PC-3 (cell line): ENCODE measurements at regions not wholly inside any gene's neighbourhood (a gene's known extent, or its start where the extent isn't known, plus 50 kb on each side); places are given as distances from the start of the nearest gene placed in this dataset.

Source experiments
- ATAC-seq: fragments of 200-7000 bp; cut with Tn5 transposase; 2 replicates; pipeline ENCODE4 v1.9.1; 2020; ENCODE audit warnings: mild to moderate bottlenecking, moderate library complexity
- BruUV-seq: library from RNA; stranded (reverse); fragments of 400-500 nt; replicated peaks from 2 replicates; lab custom pipeline; 2021; lab: Mats Ljungman, UMichigan
- CTCF ChIA-PET: fragments of 300-600 bp; sonication (Branson Sonifier 250); formaldehyde crosslinking; loops from one replicate; lab custom pipeline; 2022; ENCODE audit warnings: antibody characterized with exemption; lab: Charles Lee
- POLR2A ChIA-PET: fragments of 300-600 bp; sonication (Branson Sonifier 250); formaldehyde crosslinking; loops from one replicate; lab custom pipeline; 2022; ENCODE audit warnings: antibody characterized with exemption; ENCODE audit not compliant: unreplicated experiment; lab: Charles Lee
- DNase-seq: peaks from one replicate; pipeline ENCODE4 v3.0.0-alpha.2; 2015
- H2AFZ ChIP-seq: fragments of 300-600 bp; sonication (generic); 2 replicates; pipeline ENCODE4 v1.6.0; 2016; ENCODE audit warnings: antibody characterized with exemption, low read length
- H3F3A ChIP-seq: fragments of 300-600 bp; sonication (generic); one replicate; pipeline ENCODE4 v1.6.0; 2017; ENCODE audit warnings: antibody characterized with exemption, low read length, control low read depth, mild to moderate bottlenecking; ENCODE audit not compliant: unreplicated experiment
- H3K27ac ChIP-seq: fragments of 300-600 bp; sonication (generic); 2 replicates; pipeline ENCODE4 v1.5.1; 2016; ENCODE audit warnings: mild to moderate bottlenecking, low read length
- H3K27me3 ChIP-seq: fragments of 300-600 bp; sonication (generic); 2 replicates; pipeline ENCODE4 v1.6.1; 2016; ENCODE audit warnings: low read length, mixed read lengths
- H3K36me3 ChIP-seq: fragments of 300-600 bp; sonication (generic); 2 replicates; pipeline ENCODE4 v1.6.1; 2016; ENCODE audit warnings: low read depth, mixed run types, low read length, mixed read lengths
- H3K4me1 ChIP-seq: fragments of 300-600 bp; sonication (generic); 2 replicates; pipeline ENCODE4 v1.5.1; 2016; ENCODE audit warnings: low read length; ENCODE audit not compliant: insufficient read depth
- H3K4me2 ChIP-seq: fragments of 300-600 bp; sonication (generic); 2 replicates; pipeline ENCODE4 v1.6.0; 2016; ENCODE audit warnings: low read length
- H3K4me3 ChIP-seq: fragments of 300-600 bp; sonication (generic); 2 replicates; pipeline ENCODE4 v1.5.1; 2016; ENCODE audit warnings: mild to moderate bottlenecking, low read length, mixed read lengths
- H3K79me2 ChIP-seq: fragments of 300-600 bp; sonication (generic); 2 replicates; pipeline ENCODE4 v1.6.1; 2017; ENCODE audit warnings: low read length, mixed read lengths
- H3K9ac ChIP-seq: fragments of 300-600 bp; sonication (generic); 2 replicates; pipeline ENCODE4 v1.6.0; 2016; ENCODE audit warnings: mild to moderate bottlenecking, low read length
- H3K9me2 ChIP-seq: fragments of 300-600 bp; sonication (generic); replicated peaks from 2 replicates; pipeline ENCODE4 v1.6.1; 2016; ENCODE audit warnings: mixed run types, low read length, mixed read lengths
- H3K9me3 ChIP-seq: fragments of 300-600 bp; sonication (generic); 2 replicates; pipeline ENCODE4 v1.6.1; 2016; ENCODE audit warnings: low read length, mixed read lengths
- H4K20me1 ChIP-seq: fragments of 300-600 bp; sonication (generic); 2 replicates; pipeline ENCODE4 v1.6.1; 2016; ENCODE audit warnings: low read length, mixed read lengths
- EZH2 ChIP-seq: fragments of 300-600 bp; sonication (generic); IDR thresholded peaks from one replicate; pipeline ENCODE4 v1.6.1; 2017; ENCODE audit warnings: antibody characterized with exemption, mild to moderate bottlenecking, low read length; ENCODE audit not compliant: unreplicated experiment
- EZH2phosphoT487 ChIP-seq: fragments of 300-600 bp; sonication (generic); IDR thresholded peaks from 2 replicates; pipeline ENCODE4 v1.6.1; 2018; ENCODE audit warnings: mild to moderate bottlenecking, antibody characterized with exemption, low read length, borderline replicate concordance
- intact Hi-C: fragments of 100-400 bp; cut with micrococcal nuclease; formaldehyde crosslinking; loops from 2 replicates; pipeline ENCODE4 v1.9.0; 2023
- TF ChIP-seq, protein P1 (sequence below): fragments of 300-600 bp; sonication (generic); conservative IDR thresholded peaks from 2 replicates; pipeline ENCODE4 v1.5.1; 2017; ENCODE audit warnings: antibody characterized with exemption, low read depth, mild to moderate bottlenecking, low read length

DNA sequence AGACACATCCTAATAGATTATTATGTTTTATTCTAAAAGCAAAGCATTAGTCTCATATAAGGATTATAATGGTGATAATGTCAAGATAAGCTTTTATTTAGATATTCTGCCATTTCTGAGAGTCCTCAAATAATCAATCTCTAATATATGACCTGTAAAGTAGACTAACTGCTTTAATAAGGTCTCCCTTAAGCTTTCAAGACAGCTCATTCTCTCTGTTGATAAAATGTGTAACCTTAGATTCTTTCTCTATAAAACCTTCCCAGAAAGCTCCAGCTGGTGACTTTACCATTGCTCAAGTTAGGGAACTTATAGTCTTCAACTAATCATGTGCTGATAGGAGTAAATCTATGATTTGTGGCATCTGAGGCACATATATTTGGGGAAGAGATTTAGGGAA is 457.8 kb downstream of the MEI4 start:
- BruUV-seq: no TSS peak

DNA sequence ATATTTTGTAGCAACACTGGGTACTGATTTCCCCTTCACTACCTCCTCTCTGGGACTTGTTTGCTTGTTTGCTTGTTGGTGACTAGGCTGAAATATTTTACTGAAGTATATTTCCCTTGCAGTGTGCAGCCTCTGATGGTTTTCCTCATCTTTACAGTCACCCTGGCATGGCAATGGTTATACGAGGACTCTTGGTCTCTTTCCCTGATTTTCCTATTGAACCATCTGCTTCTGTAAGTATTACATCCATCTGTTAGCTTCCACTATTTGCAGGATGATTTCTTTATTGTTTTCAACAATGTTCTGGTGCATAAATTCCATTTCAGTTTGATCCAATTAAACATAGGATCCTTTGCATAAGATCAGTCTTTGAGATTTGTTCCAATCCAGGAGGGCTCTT is 465.1 kb downstream of the MEI4 start:
- Histone ChIP-seq H3K36me3 (no peaks in the 10 kb centered on the region), H2AFZ (no peak overlapping the region), H3K79me2 (no peaks in the 10 kb centered on the region), H3F3A (no peaks in the 10 kb centered on the region), H3K9me3 (0 out of 2 replicates have a peak, but pooled peaks cover 4% of the 10 kb centered on the region), H3K27me3 (no peaks in the 10 kb centered on the region), H3K4me3 (no peak overlapping the region), H3K9ac (no peak overlapping the region), H3K4me1 (no peaks in the 10 kb centered on the region), H4K20me1 (no peaks in the 10 kb centered on the region), H3K4me2 (no peak overlapping the region), H3K9me2 (no peaks in the 10 kb centered on the region), H3K27ac (no peak overlapping the region)
- intact Hi-C loops: no loop called here
- no peak for ATAC-seq
- POLR2A ChIA-PET: no interaction called here
- TF ChIP-seq EZH2phosphoT487 (no peak), EZH2 (no peak)
- TF ChIP-seq, protein P1, sequence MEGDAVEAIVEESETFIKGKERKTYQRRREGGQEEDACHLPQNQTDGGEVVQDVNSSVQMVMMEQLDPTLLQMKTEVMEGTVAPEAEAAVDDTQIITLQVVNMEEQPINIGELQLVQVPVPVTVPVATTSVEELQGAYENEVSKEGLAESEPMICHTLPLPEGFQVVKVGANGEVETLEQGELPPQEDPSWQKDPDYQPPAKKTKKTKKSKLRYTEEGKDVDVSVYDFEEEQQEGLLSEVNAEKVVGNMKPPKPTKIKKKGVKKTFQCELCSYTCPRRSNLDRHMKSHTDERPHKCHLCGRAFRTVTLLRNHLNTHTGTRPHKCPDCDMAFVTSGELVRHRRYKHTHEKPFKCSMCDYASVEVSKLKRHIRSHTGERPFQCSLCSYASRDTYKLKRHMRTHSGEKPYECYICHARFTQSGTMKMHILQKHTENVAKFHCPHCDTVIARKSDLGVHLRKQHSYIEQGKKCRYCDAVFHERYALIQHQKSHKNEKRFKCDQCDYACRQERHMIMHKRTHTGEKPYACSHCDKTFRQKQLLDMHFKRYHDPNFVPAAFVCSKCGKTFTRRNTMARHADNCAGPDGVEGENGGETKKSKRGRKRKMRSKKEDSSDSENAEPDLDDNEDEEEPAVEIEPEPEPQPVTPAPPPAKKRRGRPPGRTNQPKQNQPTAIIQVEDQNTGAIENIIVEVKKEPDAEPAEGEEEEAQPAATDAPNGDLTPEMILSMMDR: no peak
- CTCF ChIA-PET: no interaction called here
- DNase-seq: no peak
- no TSS peak for BruUV-seq

More for the DNA sequence above, 457.8 kb downstream of the MEI4 start:
- Histone ChIP-seq H3K27ac (no peak overlapping the region), H3F3A (no peaks in the 10 kb centered on the region), H3K4me1 (no peaks in the 10 kb centered on the region), H3K4me2 (no peak overlapping the region), H3K9ac (no peak overlapping the region), H3K36me3 (no peaks in the 10 kb centered on the region), H4K20me1 (no peaks in the 10 kb centered on the region), H3K9me2 (no peaks in the 10 kb centered on the region), H2AFZ (no peak overlapping the region), H3K9me3 (no peaks in the 10 kb centered on the region), H3K4me3 (no peak overlapping the region), H3K79me2 (no peaks in the 10 kb centered on the region), H3K27me3 (no peaks in the 10 kb centered on the region)
- DNase-seq (no peak), ATAC-seq (no peak)
- CTCF ChIA-PET: no interaction called here
- no peak for TF ChIP-seq EZH2phosphoT487
- TF ChIP-seq, protein P1: no peak
- TF ChIP-seq EZH2: no peak
- intact Hi-C loops: no loop called here
- POLR2A ChIA-PET: no interaction called here

DNA sequence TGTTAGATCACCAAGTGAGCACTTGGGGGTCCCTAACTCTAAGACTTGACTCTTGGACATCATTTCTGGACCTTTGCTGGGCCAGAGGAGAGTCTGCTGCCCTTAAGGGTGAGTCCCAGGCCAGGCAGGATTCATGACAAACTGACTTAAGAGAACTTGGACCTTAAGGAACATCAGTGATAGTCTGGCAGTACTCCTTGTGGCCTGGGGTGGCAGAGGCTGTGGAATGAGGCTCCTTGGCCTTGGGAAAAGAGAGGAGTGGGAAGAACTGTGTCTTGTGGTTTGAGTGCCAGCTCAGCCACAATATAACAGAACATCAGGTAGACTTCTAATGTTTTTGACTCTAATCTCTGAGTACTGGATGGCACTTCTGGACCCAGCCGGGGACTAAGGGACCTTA is 478.7 kb downstream of the MEI4 start:
- Histone ChIP-seq H3K36me3 (no peaks in the 10 kb centered on the region), H3K9me3 (no peaks in the 10 kb centered on the region), H3K4me2 (no peak overlapping the region), H3K9ac (no peak overlapping the region), H3F3A (no peaks in the 10 kb centered on the region), H2AFZ (no peak overlapping the region), H3K9me2 (no peaks in the 10 kb centered on the region), H3K27me3 (no peaks in the 10 kb centered on the region), H3K27ac (no peak overlapping the region), H3K4me3 (no peak overlapping the region), H4K20me1 (no peaks in the 10 kb centered on the region), H3K79me2 (no peaks in the 10 kb centered on the region), H3K4me1 (no peaks in the 10 kb centered on the region)
- intact Hi-C loops: no loop called here
- ATAC-seq (no peak), DNase-seq (no peak)
- POLR2A ChIA-PET: no interaction called here
- BruUV-seq: no TSS peak
- no peak for TF ChIP-seq EZH2phosphoT487
- TF ChIP-seq, protein P1: no peak
- no peak for TF ChIP-seq EZH2
- CTCF ChIA-PET: no interaction called here
